NB4 (cell line): ENCODE measurements at regions not wholly inside any gene's neighbourhood (a gene's known extent, or its start where the extent isn't known, plus 50 kb on each side); places are given as distances from the start of the nearest gene placed in this dataset.

Experiments
- DNase-seq: peaks from one replicate; pipeline ENCODE4 v3.0.0; 2010; ENCODE audit warnings: low read depth
- H3K4me3 ChIP-seq: one replicate; pipeline ENCODE4 v1.5.1; 2011; ENCODE audit warnings: mild to moderate bottlenecking, low read depth, low read length, moderate library complexity
- MYC ChIP-seq: IDR thresholded peaks from 2 replicates; pipeline ENCODE4 v1.6.1; 2011; ENCODE audit warnings: low read depth, low read length
- POLR2A ChIP-seq: IDR thresholded peaks from 2 replicates; pipeline ENCODE4 v1.6.1; 2011; ENCODE audit warnings: mild to moderate bottlenecking; ENCODE audit not compliant: insufficient read length; ENCODE audit errors: extremely low read depth
- TF ChIP-seq, protein P1 (sequence below): IDR thresholded peaks from 2 replicates; pipeline ENCODE4 v1.6.1; 2011; ENCODE audit warnings: low read depth, low read length
- TF ChIP-seq, protein P2 (sequence below): IDR thresholded peaks from one replicate; pipeline ENCODE4 v1.5.1; 2012; ENCODE audit warnings: low read depth, low read length

DNA sequence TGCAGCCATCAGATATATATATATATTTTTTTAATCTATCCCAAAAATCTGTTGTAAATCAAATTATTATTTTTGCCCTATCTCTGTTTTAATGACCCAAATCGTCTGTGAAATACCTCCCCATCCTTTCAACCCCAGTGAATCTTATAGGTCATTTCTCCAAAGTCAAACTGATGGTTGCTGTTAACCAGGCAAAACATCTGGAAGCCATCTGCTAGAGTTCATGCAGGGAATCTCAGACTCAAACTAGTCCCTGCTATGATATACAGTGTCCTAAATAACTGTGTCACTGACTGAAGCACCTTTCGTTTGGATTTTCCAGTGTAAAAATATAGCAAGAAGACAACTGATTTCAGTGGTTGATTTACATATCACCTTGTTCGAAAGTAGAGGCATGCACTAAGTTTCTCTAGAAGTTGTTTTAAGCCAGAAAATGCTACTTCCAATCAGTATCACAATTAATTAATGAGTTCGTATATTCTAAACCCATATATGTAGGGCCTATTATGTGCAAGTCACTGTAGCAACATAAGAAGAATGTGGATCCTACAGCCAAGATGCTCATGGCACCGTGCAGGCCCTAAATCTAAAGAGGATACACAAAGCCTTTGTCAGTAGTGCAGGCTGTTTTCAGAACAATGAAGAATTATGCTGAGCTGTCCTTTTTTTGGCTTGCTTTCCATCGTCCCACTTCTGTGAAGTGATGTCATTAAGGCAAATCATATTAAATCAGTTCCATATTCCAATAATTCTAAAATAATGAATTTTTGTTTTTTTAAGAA is 566.0 kb downstream of the STK39 start:
- no peak overlapping the region for H3K4me3 ChIP-seq
- DNase-seq: no peak
- TF ChIP-seq, protein P1, sequence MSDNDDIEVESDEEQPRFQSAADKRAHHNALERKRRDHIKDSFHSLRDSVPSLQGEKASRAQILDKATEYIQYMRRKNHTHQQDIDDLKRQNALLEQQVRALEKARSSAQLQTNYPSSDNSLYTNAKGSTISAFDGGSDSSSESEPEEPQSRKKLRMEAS: no peak
- TF ChIP-seq MYC: no peak
- TF ChIP-seq, protein P2, sequence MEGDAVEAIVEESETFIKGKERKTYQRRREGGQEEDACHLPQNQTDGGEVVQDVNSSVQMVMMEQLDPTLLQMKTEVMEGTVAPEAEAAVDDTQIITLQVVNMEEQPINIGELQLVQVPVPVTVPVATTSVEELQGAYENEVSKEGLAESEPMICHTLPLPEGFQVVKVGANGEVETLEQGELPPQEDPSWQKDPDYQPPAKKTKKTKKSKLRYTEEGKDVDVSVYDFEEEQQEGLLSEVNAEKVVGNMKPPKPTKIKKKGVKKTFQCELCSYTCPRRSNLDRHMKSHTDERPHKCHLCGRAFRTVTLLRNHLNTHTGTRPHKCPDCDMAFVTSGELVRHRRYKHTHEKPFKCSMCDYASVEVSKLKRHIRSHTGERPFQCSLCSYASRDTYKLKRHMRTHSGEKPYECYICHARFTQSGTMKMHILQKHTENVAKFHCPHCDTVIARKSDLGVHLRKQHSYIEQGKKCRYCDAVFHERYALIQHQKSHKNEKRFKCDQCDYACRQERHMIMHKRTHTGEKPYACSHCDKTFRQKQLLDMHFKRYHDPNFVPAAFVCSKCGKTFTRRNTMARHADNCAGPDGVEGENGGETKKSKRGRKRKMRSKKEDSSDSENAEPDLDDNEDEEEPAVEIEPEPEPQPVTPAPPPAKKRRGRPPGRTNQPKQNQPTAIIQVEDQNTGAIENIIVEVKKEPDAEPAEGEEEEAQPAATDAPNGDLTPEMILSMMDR: no peak
- TF ChIP-seq POLR2A: no peak

DNA sequence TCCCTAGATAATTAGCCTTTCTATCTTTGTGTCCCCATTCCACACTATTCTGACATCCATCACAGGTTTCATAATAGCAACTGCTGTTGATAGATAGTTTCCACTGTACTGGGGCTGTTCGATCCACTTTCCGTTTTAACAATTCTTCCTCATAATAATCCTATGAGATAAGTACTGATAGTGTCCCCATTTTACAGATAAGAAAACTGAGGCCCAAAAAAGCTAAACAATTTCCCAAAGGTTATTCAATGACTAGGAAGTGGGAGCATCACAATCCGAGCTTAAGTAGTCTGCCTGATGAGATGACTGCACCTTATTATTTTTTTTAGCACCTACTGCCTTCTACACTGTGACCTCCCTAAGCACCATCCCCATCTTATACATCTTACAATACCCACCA is 569.2 kb downstream of the STK39 start:
- no peak overlapping the region for H3K4me3 ChIP-seq
- no peak for DNase-seq
- TF ChIP-seq POLR2A (no peak), MYC (no peak)
- TF ChIP-seq, protein P1: no peak
- TF ChIP-seq, protein P2: no peak

DNA sequence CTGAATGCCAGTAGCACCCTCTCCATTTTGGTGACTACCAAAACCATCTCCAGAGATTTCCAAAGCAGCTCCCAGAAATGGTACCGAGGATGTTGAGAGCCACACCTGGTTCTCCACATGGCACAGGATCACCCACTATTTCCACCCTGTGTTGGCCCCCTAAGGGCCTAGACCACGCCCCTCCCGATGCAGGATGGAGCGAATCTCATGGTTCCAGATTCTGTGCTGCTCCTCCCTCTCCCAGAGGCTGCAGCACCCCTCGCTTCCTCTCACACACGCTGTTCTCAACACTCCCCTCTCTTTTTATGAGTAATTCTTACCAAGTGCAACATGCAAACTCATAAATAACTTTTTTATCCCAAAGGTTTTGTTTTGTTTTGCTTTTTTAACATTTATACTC is 571.5 kb downstream of the STK39 start:
- DNase-seq: no peak
- TF ChIP-seq POLR2A (no peak), MYC (no peak)
- TF ChIP-seq, protein P2: no peak
- TF ChIP-seq, protein P1: no peak
- no peak overlapping the region for H3K4me3 ChIP-seq

DNA sequence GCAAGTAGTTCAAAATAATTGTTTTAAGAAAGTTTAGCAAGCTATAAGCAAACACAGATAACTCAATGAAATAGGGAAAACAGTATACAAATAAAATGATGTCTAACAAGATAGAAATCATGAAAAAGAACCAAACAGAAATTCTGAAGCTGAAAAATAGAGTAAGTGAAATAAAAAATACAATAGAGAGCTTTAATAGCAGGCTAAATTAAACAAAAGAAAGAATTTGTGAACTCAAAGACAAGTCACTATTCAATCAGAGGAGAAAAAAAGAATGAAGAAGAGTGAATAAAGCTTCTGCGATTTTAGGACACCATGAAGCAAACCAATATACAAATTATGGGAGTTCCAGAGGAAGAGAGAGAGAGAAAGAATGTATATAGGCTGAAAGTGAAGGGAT is 576.8 kb downstream of the STK39 start:
- TF ChIP-seq, protein P2: no peak
- TF ChIP-seq MYC (no peak), POLR2A (no peak)
- TF ChIP-seq, protein P1: no peak
- H3K4me3 ChIP-seq: no peak overlapping the region
- DNase-seq: no peak

DNA sequence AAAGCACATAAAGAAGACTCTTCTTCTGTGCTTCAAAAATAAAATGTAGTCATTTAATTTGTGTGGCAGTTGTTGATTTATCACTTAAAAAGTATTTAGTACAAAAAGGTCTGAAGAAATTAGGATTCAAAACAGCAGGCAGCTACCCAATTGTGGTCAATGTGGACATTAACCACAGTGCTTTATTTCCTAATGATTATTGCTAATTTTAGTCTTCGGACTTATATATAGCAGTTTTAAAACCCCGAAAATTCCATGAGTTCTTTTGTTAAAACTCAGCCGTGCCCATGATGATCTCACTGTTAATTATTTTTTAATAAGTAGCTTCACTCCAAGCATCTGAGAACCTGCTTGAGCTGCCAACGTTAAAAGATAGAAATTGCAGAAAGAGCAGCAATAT is 594.3 kb downstream of the STK39 start:
- TF ChIP-seq POLR2A (no peak), MYC (no peak)
- TF ChIP-seq, protein P1: no peak
- TF ChIP-seq, protein P2: no peak
- H3K4me3 ChIP-seq: no peak overlapping the region
- DNase-seq: no peak

DNA sequence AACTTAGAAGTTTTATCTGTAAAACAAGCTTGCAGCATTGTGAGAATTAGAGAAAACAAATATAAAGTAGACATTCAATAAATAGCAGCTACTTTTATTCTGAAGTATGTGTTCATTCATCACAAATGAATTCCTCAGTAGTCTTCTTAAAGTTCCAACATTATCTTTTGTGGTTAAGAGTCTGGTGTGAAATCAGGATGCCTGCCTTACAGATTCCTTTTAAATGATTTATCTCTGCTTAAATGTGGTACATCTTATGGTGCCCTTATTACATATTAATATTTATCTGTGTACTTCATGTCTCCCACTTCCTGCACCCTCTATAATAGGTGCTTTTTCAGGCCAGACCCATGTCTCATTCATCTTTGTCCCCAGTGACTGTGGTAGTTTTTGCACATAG is 595.0 kb downstream of the STK39 start:
- no peak for DNase-seq
- TF ChIP-seq, protein P1: no peak
- TF ChIP-seq POLR2A: no peak
- no peak for TF ChIP-seq MYC
- TF ChIP-seq, protein P2: no peak
- no peak overlapping the region for H3K4me3 ChIP-seq
